B cell (primary cell): ENCODE measurements at regions not wholly inside any gene's neighbourhood (a gene's known extent, or its start where the extent isn't known, plus 50 kb on each side); places are given as distances from the start of the nearest gene placed in this dataset.
"Not testable (repeated sequence)": the region's sequence is repeated elsewhere in the genome, so short reads cannot be mapped to it uniquely, and the experiment has no call there.

Experiments used
- CTCF ChIP-seq: fragments of 200-600 bp; IDR thresholded peaks from one replicate; pipeline ENCODE4 v1.8.0; 2022; ENCODE audit warnings: antibody characterized with exemption, mild to moderate bottlenecking
- EZH2 ChIP-seq: IDR thresholded peaks from 2 replicates; pipeline ENCODE4 v1.6.1; 2012; ENCODE audit warnings: borderline replicate concordance, low read depth, mild to moderate bottlenecking, moderate library complexity, low read length; ENCODE audit not compliant: insufficient read depth, poor library complexity, severe bottlenecking

- TF ChIP-seq EZH2, CTCF: not testable (repeated sequence)
Observed at GRCh38 chr5:108444130-108444529, 62.2 kb upstream of the FBXL17 start.
